ENCODE measurements at regions not wholly inside any gene's neighbourhood (a gene's known extent, or its start where the extent isn't known, plus 50 kb on each side); places are given as distances from the start of the nearest gene placed in this dataset.
"Not testable (repeated sequence)": the region's sequence is repeated elsewhere in the genome, so short reads cannot be mapped to it uniquely, and the experiment has no call there.

DNA sequence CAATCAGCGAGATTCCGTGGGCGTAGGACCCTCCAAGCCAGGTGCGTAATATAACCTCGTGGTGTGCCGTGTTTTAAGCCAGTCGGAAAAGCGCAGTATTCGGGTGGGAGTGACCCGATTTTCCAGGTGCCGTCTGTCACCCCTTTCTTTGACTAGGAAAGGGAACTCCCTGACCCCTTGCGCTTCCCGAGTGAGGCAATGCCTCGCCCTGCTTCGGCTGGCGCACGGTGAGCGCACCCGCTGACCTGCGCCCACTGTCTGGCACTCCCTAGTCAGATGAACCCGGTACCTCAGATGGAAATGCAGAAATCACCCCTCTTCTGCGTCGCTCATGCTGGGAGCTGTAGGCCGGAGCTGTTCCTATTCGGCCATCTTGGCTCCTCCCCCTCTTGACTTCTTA, 352.6 kb upstream of the GHITM start:
- DNase-seq = not testable (repeated sequence)

DNA sequence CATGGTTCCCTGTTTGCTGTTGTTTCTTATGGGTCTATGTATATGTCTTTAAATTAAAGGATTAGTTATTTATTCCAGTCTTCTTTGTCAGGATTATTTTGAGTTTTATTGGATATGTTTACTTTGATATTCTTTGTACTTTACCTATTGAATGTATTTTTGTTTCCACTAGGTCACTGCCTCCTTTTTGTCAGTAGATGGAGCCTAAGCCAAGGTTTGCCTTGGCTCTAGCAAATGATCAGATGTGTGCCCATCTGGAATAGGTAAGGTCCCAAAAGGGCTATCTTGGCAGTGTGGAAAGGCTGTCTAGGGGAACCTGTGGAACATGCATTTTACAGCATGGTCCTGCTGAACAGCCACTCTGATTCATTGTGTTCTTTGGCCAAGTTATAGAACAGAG, 337.3 kb upstream of the GHITM start:
- DNase-seq = no peak

DNA sequence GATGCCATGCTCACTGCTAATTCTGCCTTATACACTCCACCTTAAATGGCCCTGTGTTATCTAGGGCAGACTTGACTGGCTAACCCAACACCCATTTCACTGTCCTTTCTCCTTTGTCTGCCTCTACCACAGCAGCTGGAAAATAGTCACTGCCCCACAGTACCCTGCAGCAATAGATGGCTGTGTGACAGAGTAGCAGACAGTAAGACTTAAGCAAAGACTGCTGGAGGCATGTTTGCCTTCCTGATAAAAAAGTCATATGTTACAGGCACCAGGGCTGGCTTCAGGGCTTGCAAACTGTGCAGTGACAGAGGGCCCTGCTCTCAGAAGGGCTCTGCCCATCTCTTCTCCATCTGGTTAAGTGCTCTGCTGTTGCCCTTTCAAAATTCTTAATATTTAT, 332.6 kb upstream of the GHITM start:
- DNase-seq = no peak

- DNase-seq = no peak
Observed at GRCh38 chr10:83809001-83809400, 330.3 kb upstream of the GHITM start.

DNA sequence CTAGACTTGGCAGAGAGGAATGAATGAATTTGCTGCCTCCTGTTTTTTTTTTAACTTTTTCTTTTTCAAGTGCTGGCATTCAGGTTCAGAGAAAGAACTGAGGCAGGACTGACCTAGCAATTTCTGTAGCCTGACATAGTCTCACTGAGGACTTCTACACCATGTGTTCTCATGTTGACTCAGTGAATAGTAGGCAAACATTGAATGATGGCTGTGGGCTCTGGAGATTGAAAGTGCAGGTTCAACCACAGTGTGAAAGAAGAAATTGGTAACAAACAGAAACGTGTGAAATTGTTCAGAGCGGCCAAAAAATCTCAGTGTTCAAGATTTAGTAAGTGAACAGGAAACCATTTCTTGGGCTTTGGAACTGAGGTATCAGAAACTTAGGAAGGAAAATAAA, 322.4 kb upstream of the GHITM start:
- DNase-seq = no peak

- DNase-seq = no peak
Observed at GRCh38 chr10:83817797-83818196, 321.5 kb upstream of the GHITM start.

DNA sequence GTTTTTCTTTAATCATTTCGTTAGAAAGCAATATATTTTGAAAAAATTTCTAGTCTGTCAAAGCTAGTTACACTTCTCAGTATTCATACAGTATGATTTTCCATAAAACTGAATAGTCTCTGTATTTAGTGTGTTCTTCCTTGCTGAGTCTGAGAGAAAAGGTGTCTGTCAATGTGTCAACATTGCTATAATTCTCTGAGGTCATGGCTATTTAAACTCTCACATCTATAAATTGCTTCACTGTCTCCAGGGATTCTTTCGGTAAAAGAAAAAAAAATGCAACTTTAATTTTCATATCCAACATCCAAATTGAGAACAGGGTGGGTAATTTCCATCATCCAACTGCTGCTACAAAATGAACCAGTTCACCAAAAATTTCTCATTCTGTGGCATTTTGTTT, 319.7 kb upstream of the GHITM start:
- no peak for DNase-seq

GRCh38 chr10:83820033-83820432, 319.3 kb upstream of the GHITM start:
- no peak for DNase-seq

DNA sequence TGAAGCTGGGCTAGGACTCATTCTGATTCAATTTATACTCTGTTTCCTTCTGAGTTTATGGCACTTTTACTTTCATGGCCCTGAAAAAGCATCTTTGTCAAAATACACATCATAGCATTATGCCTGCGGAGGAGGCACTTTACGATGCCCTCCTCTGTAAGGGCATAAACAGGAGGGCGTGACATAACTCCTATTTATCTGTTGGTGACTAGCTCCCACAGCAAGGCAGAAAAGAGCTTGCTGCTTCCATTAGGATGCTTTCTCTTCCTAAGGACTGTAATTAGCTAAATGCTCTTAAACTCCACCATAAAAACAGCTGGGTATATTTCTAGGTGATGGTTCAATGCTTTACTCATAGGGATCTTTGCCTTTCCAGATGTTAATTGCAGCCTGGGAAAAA, 315.2 kb upstream of the GHITM start:
- DNase-seq = no peak

- DNase-seq = no peak
Observed at GRCh38 chr10:83834096-83834495, 305.2 kb upstream of the GHITM start.

DNA sequence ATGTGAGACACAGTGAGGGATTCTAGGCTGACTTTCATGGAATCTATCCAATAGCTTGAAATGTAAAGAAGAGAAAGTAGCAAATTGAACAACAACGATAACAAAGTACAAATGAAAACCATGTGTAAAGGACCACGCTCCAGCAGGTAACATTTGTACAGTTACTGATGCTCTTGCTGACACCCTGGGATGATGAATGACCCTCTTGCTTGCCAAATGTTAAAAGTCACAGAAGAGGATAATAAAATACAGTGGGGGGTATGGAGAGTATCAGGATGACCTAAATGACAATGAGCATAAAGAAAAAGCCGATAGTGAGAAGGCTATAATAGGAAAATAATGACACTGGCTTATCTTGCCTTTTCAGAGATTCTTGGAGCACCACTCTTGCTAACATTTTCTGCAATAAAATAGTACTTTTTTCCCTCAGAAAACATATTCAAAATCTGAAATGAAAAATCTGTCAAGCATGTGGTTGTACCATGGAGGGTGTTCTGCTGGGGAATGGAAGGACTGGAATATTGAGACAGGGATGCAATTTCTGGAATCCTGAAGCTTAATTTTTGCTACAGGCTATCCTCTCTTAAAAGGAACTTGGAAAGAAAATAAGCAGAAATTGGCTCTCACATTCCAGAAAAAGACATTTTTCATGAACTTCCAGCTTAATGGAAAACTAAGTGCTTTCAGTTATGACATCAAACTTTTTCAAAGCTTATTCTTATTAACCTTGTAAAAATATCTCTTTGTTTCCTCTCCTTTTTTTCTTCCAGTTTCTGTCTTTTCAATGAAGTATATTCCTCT, 303.2 kb upstream of the GHITM start:
- no peak for DNase-seq

- no peak for DNase-seq
Observed at GRCh38 chr10:83848677-83849076, 290.6 kb upstream of the GHITM start.

DNA sequence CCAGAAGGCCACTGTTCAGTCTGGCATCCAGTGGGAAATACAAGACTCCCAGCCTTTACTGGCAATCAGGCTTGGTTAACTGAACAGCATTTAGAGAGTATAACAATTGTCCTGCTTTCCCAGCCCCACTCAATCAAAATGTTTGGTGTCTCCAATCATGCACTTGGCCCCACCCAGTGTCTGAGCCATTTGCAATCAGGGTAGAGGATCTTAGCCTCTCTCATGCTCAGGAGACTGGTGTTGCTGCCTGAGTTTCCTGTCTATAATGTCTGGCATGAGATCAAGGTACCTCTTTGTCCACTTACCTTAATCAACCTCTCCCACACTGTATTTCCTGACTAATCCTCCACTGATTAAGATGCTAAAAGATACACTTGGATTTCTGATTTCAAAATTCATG, 290.2 kb upstream of the GHITM start:
- no peak for DNase-seq

GRCh38 chr10:83852146-83852545, 287.2 kb upstream of the GHITM start:
- DNase-seq = no peak

DNA sequence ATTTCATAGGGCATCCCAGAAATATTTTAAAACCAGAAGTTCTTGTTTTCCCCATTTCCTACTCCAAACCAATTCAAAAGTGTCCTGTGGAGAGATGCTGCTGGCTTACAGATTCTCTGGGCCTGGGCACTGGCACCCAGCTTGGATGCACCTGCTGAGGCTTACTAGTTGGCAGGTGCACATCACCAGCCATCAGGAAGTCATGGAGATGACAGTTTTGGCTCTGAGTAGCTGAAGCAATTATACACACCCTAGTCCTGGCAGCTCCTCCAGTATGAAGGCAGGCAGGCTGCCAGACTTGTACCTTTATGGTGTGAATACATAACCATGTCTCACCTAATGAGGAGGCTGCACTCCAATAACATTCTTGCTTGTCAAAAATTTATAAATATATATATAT, 276.6 kb upstream of the GHITM start:
- no peak for DNase-seq

- DNase-seq = no peak
Observed at GRCh38 chr10:83863283-83863966, 275.9 kb upstream of the GHITM start.

DNA sequence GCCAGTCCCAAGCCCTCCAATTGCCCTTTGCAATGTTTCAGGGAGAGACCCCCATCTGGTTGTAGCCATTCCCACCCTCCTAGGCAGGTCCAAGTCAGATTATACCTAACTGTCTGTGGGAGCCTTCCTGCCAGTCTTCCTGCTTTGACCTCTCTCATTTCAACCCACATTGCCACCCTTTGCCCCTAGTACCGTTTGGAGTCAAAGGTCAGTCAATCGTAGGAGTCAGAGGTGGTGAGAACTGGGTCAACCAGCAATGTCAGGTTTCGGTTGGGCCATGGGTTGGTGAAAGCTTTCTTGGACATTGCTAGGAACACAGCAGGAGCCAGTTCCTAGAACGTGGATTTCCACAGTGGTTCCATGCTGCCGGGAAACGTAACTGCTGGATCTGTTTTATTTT, 269.4 kb upstream of the GHITM start:
- no peak for DNase-seq

DNA sequence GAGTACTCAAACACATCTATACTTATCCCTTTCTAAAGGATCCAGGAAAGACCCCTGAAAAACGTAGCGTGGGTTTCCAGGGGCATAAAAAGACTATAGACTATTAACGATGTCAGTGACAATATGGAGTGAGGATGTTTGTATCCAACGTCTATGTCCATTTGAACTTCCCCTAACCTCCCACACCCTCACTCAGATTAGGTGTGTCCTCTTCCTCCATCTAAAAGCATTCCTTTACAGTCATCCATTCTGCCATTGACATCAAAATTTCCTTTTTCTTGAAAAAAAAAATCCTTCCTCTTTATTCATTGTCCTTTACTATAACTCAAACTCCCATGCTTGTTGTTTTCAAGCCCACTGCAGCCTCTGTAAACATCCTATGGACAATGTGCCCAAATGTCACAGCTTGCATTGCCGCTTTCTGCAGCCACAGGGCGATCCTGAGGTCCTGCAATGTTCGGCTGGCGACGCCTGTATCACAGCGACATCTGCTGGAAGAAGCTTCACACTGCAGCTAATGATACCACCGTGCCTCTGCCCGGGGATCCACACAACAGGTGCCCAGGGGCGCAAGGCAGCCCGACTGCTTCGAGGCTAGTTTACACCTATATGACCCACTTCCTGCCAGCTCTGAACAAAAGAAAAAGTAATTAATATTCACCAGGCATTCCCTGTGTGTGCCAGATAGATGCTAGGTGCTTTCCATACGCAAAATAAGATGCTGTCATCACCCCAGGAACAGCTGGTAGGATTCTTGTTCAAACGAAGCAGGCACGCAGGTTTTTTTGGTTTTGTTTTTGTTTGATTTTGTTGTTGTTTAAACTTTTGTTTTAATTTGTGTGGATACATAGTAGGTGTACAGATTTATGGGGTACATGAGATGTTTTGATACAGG, 267.9 kb upstream of the GHITM start:
- DNase-seq = peak; percentile 63

- no peak for DNase-seq
Observed at GRCh38 chr10:83880252-83880791, 259.0 kb upstream of the GHITM start.

DNA sequence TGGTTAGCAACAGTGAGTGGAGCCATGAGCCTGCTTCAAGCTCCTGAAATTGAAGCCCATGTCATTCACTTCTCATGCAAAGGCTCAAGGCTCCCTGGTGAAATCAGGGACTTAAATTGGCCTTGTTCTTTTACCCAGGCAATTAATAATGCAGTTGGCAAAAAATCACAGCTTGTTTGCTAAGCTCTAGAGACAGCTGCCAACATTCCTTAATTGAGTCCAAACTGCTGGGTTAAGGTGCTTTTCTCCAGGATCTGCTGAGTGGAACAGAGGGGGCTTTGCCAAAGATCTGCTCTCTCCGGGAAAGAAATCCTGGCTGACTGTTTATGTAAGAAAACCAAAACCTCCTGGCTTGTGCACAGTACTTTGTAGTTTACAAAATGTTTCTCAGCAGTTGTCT, 257.6 kb upstream of the GHITM start:
- no peak for DNase-seq

GRCh38 chr10:83886871-83887270, 252.4 kb upstream of the GHITM start:
- no peak for DNase-seq

DNA sequence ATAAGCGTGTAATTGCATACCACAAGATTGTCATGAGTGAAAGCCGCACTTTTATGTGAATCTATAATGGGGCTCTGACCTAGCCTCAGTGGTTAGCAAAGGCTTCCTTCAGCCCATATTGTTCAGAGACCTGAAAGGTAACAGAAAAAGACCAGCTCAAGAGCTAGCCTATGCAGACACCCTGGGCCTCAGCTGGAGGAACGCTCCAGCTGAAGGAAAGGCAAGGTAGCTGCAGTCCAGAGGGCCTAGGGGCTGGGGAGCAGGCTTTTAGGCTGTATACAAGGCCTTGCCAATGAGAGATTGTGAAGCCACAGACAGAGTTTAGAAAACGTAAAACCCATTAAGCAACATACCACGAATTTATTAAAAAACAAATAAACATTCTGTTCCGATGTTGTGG, 246.6 kb upstream of the GHITM start:
- DNase-seq = no peak

DNA sequence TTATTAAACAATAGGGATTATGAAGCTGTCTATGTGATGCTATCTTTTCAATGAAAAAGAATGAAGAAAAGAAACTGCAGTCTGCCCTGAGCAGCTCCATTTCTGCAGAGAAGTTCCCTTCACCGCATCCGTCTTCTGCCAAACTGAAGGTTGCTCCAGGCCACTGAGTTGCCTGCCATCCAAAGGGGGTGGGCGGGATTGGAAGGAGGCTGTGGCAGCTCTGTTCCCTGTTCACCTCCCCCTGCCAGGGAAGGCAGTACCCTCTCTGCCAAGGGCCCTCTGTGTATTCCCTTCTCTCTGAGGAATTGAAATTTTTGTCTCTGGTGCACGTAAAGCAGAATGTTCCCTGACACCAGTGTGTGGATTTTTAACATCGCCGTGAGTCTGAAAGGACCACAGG, 243.1 kb upstream of the GHITM start:
- DNase-seq = no peak
